Ishikawa (cell line): ENCODE measurements at regions not wholly inside any gene's neighbourhood (a gene's known extent, or its start where the extent isn't known, plus 50 kb on each side); places are given as distances from the start of the nearest gene placed in this dataset.

ENCODE experiments used
- CEBPB ChIP-seq: IDR thresholded peaks from 2 replicates; pipeline ENCODE4 v1.6.1; 2012
- NFIC ChIP-seq: IDR thresholded peaks from 2 replicates; pipeline ENCODE4 v1.6.1; 2012
- RAD21 ChIP-seq: IDR thresholded peaks from 2 replicates; pipeline ENCODE4 v1.6.1; 2012; ENCODE audit warnings: low read depth
- TAF1 ChIP-seq: IDR thresholded peaks from 2 replicates; pipeline ENCODE4 v1.6.1; 2012; ENCODE audit warnings: low read depth, mild to moderate bottlenecking
- TF ChIP-seq, protein P1 (sequence below): IDR thresholded peaks from 2 replicates; pipeline ENCODE4 v1.6.1; 2012

DNA sequence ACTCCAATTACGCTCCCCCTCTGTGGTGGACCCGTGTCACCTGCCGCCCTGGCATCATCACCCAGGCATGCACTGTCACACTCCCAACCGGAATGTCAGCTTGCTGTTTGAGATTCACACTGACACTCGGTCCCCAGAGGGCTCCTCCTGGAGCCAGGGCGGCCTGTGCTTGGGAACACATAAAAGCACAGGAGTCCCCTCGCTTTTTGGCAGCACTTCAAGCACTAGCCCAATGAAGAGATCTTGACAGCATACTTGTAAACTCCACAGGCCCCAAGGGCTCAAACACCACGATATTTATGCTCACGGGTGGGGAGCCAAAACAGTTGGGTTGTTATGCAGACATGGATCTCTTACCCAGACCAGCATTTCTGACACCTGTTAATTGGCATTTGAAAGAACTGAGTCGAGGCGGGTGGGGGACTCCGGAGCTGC, 90.8 kb upstream of the EGFLAM start:
- TF ChIP-seq RAD21 = no peak
- no peak for TF ChIP-seq TAF1
- TF ChIP-seq NFIC = no peak
- no peak for TF ChIP-seq CEBPB
- TF ChIP-seq, protein P1, sequence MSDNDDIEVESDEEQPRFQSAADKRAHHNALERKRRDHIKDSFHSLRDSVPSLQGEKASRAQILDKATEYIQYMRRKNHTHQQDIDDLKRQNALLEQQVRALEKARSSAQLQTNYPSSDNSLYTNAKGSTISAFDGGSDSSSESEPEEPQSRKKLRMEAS = no peak
